ENCODE measurements at regions not wholly inside any gene's neighbourhood (a gene's known extent, or its start where the extent isn't known, plus 50 kb on each side); places are given as distances from the start of the nearest gene placed in this dataset.
A peak's percentile ranks its signal among the peaks of the same experiment; 100 is the strongest.

DNA sequence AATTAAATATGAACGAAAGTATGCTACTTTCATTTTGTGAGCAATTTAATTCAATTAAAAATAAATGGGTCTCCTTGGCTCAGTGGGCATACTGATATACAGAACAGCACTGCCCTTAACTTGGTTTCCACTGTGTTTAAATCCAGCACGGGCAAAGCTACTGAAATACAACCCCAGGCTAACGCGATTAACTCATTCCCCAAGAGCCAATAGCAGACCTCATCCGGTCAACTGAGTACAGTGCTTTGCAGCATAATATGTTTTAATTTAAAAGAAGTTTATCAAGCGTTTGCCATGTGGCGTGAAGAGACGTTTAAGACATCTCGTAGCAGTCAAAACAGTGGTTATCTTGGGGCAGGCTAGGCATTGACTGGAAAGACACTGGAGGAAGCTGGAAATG, 118.6 kb downstream of the PROX1 start:
- H3K4me1 ChIP-seq, result peaks cover 10% of the 10 kb centered on the region
- intact Hi-C loops (cut with DNase I; ENCODE audit: low total_unique reads), result no loop called here
- DNase-seq, result no peak
- H3K4me3 ChIP-seq, result no peak overlapping the region
- no peaks in the 10 kb centered on the region for H3K9me3 ChIP-seq
- H3K27ac ChIP-seq, result no peak overlapping the region
- WGBS, 2 donors, result 80 to 82% methylated on average over 9 of the region's 9 CpGs
- no peaks in the 10 kb centered on the region for H3K36me3 ChIP-seq (ENCODE audit: low read depth, missing control alignments)
- no peaks in the 10 kb centered on the region for H3K27me3 ChIP-seq
- TF ChIP-seq, protein P1, sequence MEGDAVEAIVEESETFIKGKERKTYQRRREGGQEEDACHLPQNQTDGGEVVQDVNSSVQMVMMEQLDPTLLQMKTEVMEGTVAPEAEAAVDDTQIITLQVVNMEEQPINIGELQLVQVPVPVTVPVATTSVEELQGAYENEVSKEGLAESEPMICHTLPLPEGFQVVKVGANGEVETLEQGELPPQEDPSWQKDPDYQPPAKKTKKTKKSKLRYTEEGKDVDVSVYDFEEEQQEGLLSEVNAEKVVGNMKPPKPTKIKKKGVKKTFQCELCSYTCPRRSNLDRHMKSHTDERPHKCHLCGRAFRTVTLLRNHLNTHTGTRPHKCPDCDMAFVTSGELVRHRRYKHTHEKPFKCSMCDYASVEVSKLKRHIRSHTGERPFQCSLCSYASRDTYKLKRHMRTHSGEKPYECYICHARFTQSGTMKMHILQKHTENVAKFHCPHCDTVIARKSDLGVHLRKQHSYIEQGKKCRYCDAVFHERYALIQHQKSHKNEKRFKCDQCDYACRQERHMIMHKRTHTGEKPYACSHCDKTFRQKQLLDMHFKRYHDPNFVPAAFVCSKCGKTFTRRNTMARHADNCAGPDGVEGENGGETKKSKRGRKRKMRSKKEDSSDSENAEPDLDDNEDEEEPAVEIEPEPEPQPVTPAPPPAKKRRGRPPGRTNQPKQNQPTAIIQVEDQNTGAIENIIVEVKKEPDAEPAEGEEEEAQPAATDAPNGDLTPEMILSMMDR (IDR thresholded peaks at IDR 0.05), result no peak
- no peak for TF ChIP-seq POLR2A (IDR thresholded peaks at IDR 0.05)

DNA sequence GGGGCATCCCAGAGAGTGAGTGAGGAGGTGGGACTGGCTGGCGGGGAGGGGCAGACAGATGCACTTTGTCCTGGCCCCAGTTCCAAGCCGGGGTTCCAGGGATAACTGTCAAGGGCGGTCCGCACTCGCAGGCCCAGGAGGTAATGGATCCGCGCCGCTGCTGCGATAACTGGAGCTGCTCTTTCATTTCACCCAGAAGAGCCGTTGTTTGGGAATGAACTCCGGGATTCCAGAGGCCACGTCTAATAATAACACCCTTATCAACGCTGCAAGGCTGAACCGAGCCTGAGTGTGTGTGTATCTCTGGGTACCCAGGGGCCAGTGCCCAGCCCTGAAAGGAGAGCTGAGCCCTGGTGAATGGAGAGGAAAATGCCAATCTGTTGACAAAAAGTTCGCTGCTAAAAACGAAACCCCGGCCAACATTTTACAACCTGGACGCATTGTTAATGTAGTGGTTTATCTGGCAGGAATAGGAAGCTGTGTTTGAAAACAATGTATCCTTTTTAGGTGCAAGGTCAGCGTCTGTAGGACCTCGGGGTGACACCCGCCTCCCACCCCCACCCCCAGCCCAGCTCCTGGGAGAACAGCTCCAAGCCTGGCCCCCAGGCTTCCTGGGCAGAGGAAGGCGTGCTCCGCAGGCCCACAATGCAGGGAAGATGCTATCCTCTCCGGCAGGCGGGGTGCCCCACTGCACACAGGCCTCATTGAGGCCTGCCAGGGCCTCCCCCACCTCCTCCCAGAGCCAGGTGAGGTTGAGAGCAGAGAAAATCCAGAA, 119.7 kb downstream of the PROX1 start:
- peaks cover 10% of the 10 kb centered on the region for H3K4me1 ChIP-seq
- H3K27ac ChIP-seq, result no peak overlapping the region
- TF ChIP-seq POLR2A (IDR thresholded peaks at IDR 0.05), result no peak
- TF ChIP-seq, protein P1 (IDR thresholded peaks at IDR 0.05), result no peak
- intact Hi-C loops (cut with DNase I; ENCODE audit: low total_unique reads), result no loop called here
- 21 to 24% methylated on average over 11 to 25 of the region's 25 CpGs for WGBS, 2 donors
- no peaks in the 10 kb centered on the region for H3K36me3 ChIP-seq (ENCODE audit: low read depth, missing control alignments)
- DNase-seq, result peak; percentile 52
- H3K9me3 ChIP-seq, result no peaks in the 10 kb centered on the region
- peak overlapping the region; percentile 0 to 35 for H3K4me3 ChIP-seq
- H3K27me3 ChIP-seq, result no peaks in the 10 kb centered on the region

DNA sequence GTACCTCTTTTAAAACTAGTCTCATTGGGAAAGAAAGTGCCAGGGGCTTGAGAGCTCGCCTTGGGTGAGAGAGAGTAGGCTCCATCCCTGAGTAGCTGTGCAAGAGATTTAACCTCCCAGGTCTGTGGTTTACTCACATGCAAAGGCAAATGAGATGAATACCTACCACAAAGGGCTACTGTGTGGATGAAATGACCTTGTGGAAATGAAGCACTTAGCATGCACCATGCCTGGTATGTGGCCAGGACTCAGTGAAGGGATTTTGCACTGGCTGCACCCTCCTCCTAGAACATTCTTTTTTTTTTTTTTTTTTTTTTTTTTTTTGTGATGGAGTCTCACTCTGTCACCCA, 120.3 kb downstream of the PROX1 start:
- H3K27me3 ChIP-seq, result no peaks in the 10 kb centered on the region
- H3K9me3 ChIP-seq, result no peaks in the 10 kb centered on the region

DNA sequence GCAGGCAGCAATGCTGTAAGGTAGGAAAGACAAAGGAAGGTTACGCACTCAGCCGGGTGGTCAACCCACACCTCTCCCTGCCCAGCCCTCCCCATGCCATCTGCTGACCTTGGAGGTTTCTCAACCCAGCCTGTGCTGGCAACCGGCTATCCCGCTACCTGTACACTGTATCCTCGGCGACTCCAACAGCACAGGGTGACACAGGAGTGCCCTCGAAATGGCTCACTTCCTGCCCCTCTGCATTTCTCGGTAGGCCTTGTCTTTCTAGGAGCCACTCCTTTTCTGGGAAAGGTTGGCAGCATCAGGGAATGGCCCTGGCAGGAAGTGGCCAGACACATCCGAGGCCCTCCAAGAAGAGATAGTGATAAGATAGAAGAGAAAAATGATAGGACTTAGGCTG, 124.0 kb downstream of the PROX1 start:
- H3K27ac ChIP-seq, result no peak overlapping the region
- DNase-seq, result no peak
- H3K9me3 ChIP-seq, result no peaks in the 10 kb centered on the region
- 82 to 83% methylated on average over 9 of the region's 9 CpGs for WGBS, 2 donors
- no peaks in the 10 kb centered on the region for H3K36me3 ChIP-seq (ENCODE audit: low read depth, missing control alignments)
- TF ChIP-seq, protein P1 (IDR thresholded peaks at IDR 0.05), result no peak
- no peak for TF ChIP-seq POLR2A (IDR thresholded peaks at IDR 0.05)
- H3K4me3 ChIP-seq, result no peak overlapping the region
- intact Hi-C loops (cut with DNase I; ENCODE audit: low total_unique reads), result no loop called here
- H3K4me1 ChIP-seq, result peaks cover 10% of the 10 kb centered on the region
- H3K27me3 ChIP-seq, result no peaks in the 10 kb centered on the region

More for the DNA sequence above, 120.3 kb downstream of the PROX1 start:
- no peaks in the 10 kb centered on the region for H3K36me3 ChIP-seq (ENCODE audit: low read depth, missing control alignments)
- 50 to 57% methylated on average over 1 of the region's 1 CpG for WGBS, 2 donors
- intact Hi-C loops (cut with DNase I; ENCODE audit: low total_unique reads), result no loop called here
- no peak overlapping the region for H3K27ac ChIP-seq
- no peak for DNase-seq
- H3K4me3 ChIP-seq, result no peak overlapping the region
- H3K4me1 ChIP-seq, result peaks cover 10% of the 10 kb centered on the region
- TF ChIP-seq POLR2A (IDR thresholded peaks at IDR 0.05), result no peak
- TF ChIP-seq, protein P1 (IDR thresholded peaks at IDR 0.05), result no peak

DNA sequence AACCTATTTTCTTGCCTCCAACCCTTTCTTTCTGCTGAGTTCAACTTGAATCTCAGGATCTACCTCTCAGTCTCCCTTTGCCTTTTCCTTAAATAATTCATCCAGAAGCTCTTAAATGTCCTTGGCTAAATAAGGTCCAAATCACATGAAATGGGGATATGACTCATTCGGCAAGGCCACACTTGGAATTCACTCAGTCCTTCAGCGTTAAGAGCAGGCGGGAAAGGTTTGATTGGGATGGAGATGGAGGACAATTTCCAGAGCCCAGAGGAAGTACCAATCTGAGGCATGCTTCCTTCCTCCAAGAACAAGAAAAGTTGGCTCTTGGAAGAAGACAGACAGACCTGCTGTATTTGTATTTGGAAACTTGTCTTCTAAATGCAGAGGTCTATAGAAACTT, 128.5 kb downstream of the PROX1 start:
- no peaks in the 10 kb centered on the region for H3K9me3 ChIP-seq
- H3K27ac ChIP-seq, result no peak overlapping the region
- no peak overlapping the region for H3K4me3 ChIP-seq
- DNase-seq, result no peak
- no peak for TF ChIP-seq POLR2A (IDR thresholded peaks at IDR 0.05)
- TF ChIP-seq, protein P1 (IDR thresholded peaks at IDR 0.05), result no peak
- H3K36me3 ChIP-seq (ENCODE audit: low read depth, missing control alignments), result no peaks in the 10 kb centered on the region
- intact Hi-C loops (cut with DNase I; ENCODE audit: low total_unique reads), result no loop called here
- no peaks in the 10 kb centered on the region for H3K4me1 ChIP-seq
- no peaks in the 10 kb centered on the region for H3K27me3 ChIP-seq
- 77 to 82% methylated on average over 3 of the region's 3 CpGs for WGBS, 2 donors
